MM.1S (cell line): ENCODE measurements at regions not wholly inside any gene's neighbourhood (a gene's known extent, or its start where the extent isn't known, plus 50 kb on each side); places are given as distances from the start of the nearest gene placed in this dataset.

Experiments
- DNase-seq: peaks from one replicate; pipeline ENCODE4 v3.0.0-alpha.2; 2015
- H2AFZ ChIP-seq: fragments of 300-600 bp; sonication (generic); 2 replicates; pipeline ENCODE4 v1.6.0; 2016; ENCODE audit warnings: antibody characterized with exemption, low read length
- H3F3A ChIP-seq: fragments of 300-600 bp; sonication (generic); 2 replicates; pipeline ENCODE4 v1.6.1; 2016; ENCODE audit warnings: mild to moderate bottlenecking, antibody characterized with exemption, low read length, moderate library complexity, mixed read lengths; ENCODE audit not compliant: insufficient read depth
- H3K27ac ChIP-seq: fragments of 300-600 bp; sonication (generic); 2 replicates; pipeline ENCODE4 v1.5.1; 2016; ENCODE audit warnings: mild to moderate bottlenecking, low read length
- H3K27me3 ChIP-seq: fragments of 300-600 bp; sonication (generic); replicated peaks from 2 replicates; pipeline ENCODE4 v1.6.0; 2016; ENCODE audit warnings: low read length; ENCODE audit not compliant: insufficient read depth
- H3K36me3 ChIP-seq: fragments of 300-600 bp; sonication (generic); replicated peaks from 2 replicates; pipeline ENCODE4 v1.6.1; 2016; ENCODE audit warnings: mild to moderate bottlenecking, low read length, mixed read lengths; ENCODE audit not compliant: insufficient read depth
- H3K4me1 ChIP-seq: fragments of 300-600 bp; sonication (generic); 2 replicates; pipeline ENCODE4 v1.6.1; 2016; ENCODE audit warnings: low read length, mixed read lengths
- H3K4me2 ChIP-seq: fragments of 300-600 bp; sonication (generic); 2 replicates; pipeline ENCODE4 v1.6.0; 2016; ENCODE audit warnings: low read depth, low read length
- H3K4me3 ChIP-seq: fragments of 300-600 bp; sonication (generic); 2 replicates; pipeline ENCODE4 v1.5.1; 2016; ENCODE audit warnings: low read length, mixed read lengths
- H3K79me2 ChIP-seq: fragments of 300-600 bp; sonication (generic); 2 replicates; pipeline ENCODE4 v1.6.1; 2016; ENCODE audit warnings: mixed run types, low read length, mixed read lengths
- H3K9ac ChIP-seq: fragments of 300-600 bp; sonication (generic); 2 replicates; pipeline ENCODE4 v1.6.1; 2016; ENCODE audit warnings: low read length, mixed read lengths
- H3K9me2 ChIP-seq: fragments of 300-600 bp; sonication (generic); replicated peaks from 2 replicates; pipeline ENCODE4 v1.6.1; 2016; ENCODE audit warnings: mild to moderate bottlenecking, low read length, mixed read lengths; ENCODE audit not compliant: insufficient read depth
- H3K9me3 ChIP-seq: fragments of 300-600 bp; sonication (generic); replicated peaks from 2 replicates; pipeline ENCODE4 v1.6.1; 2016; ENCODE audit warnings: mild to moderate bottlenecking, low read length, mixed read lengths; ENCODE audit not compliant: insufficient read depth
- H4K20me1 ChIP-seq: fragments of 300-600 bp; sonication (generic); 2 replicates; pipeline ENCODE4 v1.6.1; 2016; ENCODE audit warnings: mild to moderate bottlenecking, low read length, moderate library complexity, mixed read lengths; ENCODE audit not compliant: insufficient read depth
- CTCF ChIP-seq: fragments of 300-600 bp; sonication (generic); IDR thresholded peaks from 2 replicates; pipeline ENCODE4 v1.5.1; 2016; ENCODE audit warnings: antibody characterized with exemption, low read length, mixed read lengths
- EZH2 ChIP-seq: fragments of 300-600 bp; sonication (generic); optimal IDR thresholded peaks from 2 replicates; pipeline ENCODE3; 2017; ENCODE audit warnings: low read depth, mild to moderate bottlenecking, antibody characterized with exemption, low read length, mixed read lengths
- EZH2phosphoT487 ChIP-seq: fragments of 300-600 bp; sonication (generic); IDR thresholded peaks from 2 replicates; pipeline ENCODE4 v1.6.1; 2018; ENCODE audit warnings: antibody characterized with exemption, low read length

- Histone ChIP-seq H3K9me3 (no peaks in the 10 kb centered on the region), H3K79me2 (no peaks in the 10 kb centered on the region), H3K4me3 (no peak overlapping the region), H3F3A (no peaks in the 10 kb centered on the region), H3K36me3 (no peaks in the 10 kb centered on the region), H3K27me3 (no peaks in the 10 kb centered on the region), H2AFZ (no peak overlapping the region), H3K27ac (no peak overlapping the region), H3K9ac (no peak overlapping the region), H3K9me2 (no peaks in the 10 kb centered on the region), H3K4me2 (no peak overlapping the region), H3K4me1 (no peaks in the 10 kb centered on the region), H4K20me1 (no peaks in the 10 kb centered on the region)
- DNase-seq = no peak
- TF ChIP-seq EZH2 (no peak), CTCF (no peak), EZH2phosphoT487 (no peak)
Measured at GRCh38 chr5:123810253-123810652, 298.3 kb downstream of the CSNK1G3 start.

DNA sequence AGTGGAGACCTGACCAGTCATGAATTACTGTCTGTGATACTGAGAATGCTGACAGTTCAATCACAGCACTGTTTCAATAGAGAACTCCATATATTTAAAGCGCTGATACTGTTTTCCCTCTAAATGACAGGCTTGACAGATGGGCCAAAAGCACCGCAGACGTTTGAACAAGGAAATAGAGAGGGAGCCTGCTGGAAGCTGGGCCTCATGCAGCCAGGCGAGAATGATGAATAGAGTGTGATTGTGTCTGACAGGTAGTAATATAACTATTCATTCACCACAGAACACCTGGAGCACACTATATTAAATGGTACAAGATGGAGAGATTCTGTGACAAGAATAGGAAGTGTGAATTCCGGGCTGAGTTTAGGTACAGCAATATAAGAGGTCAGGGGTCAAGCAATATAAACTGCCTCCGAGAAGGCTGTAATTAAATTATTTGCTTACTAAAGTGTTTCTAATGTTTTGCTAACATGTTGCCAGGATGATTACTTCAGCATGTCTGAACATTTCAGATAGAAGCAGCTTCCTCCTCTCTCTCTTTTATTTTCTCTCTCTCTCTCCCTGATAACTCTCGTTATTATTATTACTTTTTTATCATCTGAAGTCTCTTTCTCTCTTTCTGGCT, 297.7 kb downstream of the CSNK1G3 start:
- no peaks in the 10 kb centered on the region for H3K4me1 ChIP-seq
- H3K27me3 ChIP-seq = no peaks in the 10 kb centered on the region
- no peaks in the 10 kb centered on the region for H3K9me2 ChIP-seq
- no peaks in the 10 kb centered on the region for H3K9me3 ChIP-seq
- no peak overlapping the region for H3K4me3 ChIP-seq
- DNase-seq = no peak
- no peak overlapping the region for H3K9ac ChIP-seq
- no peak overlapping the region for H3K4me2 ChIP-seq
- H4K20me1 ChIP-seq = no peaks in the 10 kb centered on the region
- H3K79me2 ChIP-seq = no peaks in the 10 kb centered on the region
- no peak for TF ChIP-seq CTCF
- TF ChIP-seq EZH2phosphoT487 = no peak
- TF ChIP-seq EZH2 = no peak
- H3K27ac ChIP-seq = no peak overlapping the region
- no peak overlapping the region for H2AFZ ChIP-seq
- no peaks in the 10 kb centered on the region for H3K36me3 ChIP-seq
- H3F3A ChIP-seq = no peaks in the 10 kb centered on the region

DNA sequence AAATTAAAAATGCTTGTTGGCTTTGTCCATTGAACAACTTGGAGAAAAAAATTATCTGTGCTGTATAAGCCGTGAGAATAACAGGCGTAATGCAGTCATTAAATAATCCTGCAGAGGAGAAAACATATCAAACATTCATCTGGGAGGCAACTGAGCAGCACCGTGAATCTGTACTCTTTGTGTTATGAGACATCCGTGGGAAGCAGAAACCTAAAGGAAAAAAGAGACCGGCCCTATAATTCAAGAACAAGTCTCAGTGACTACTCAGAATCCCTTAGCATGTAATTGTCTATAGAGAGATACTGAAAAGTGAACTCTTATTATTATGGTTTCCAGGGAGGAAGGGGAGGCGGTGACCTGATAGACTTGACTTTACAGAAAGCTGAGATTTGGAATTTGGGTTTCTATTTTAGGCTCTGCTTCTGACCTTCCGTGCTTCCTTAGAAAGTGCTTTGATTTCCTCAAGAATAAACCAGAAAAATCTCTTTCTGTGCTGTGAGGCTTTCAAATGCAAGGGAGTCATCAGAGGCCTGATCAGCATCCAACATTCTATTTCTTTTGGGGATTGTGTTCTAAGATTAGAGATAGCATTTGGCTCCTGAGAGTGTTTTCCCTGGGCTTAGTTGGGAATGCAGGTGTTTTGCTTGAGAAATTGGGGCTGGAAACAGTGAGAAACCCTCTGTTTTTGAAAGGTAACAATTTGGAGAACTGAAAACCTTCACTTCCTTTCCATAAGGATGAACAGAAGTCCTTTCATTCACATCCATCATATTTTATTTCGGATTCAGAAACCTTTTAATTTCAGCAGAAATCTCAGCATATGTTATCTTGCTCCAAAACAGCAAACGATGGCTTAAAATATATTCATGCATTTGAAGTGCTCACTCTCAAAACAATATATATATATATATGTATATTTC, 296.7 kb downstream of the CSNK1G3 start:
- Histone ChIP-seq H3K27ac (no peak overlapping the region), H3K4me1 (no peaks in the 10 kb centered on the region), H4K20me1 (no peaks in the 10 kb centered on the region), H3K79me2 (no peaks in the 10 kb centered on the region), H3K9me2 (no peaks in the 10 kb centered on the region), H3K9me3 (no peaks in the 10 kb centered on the region), H3K27me3 (no peaks in the 10 kb centered on the region), H3K36me3 (no peaks in the 10 kb centered on the region), H3K4me3 (no peak overlapping the region), H2AFZ (no peak overlapping the region), H3K9ac (no peak overlapping the region), H3F3A (no peaks in the 10 kb centered on the region), H3K4me2 (no peak overlapping the region)
- TF ChIP-seq CTCF = no peak
- no peak for TF ChIP-seq EZH2phosphoT487
- no peak for TF ChIP-seq EZH2
- no peak for DNase-seq
